ENCODE measurements at regions not wholly inside any gene's neighbourhood (a gene's known extent, or its start where the extent isn't known, plus 50 kb on each side); places are given as distances from the start of the nearest gene placed in this dataset.

DNA sequence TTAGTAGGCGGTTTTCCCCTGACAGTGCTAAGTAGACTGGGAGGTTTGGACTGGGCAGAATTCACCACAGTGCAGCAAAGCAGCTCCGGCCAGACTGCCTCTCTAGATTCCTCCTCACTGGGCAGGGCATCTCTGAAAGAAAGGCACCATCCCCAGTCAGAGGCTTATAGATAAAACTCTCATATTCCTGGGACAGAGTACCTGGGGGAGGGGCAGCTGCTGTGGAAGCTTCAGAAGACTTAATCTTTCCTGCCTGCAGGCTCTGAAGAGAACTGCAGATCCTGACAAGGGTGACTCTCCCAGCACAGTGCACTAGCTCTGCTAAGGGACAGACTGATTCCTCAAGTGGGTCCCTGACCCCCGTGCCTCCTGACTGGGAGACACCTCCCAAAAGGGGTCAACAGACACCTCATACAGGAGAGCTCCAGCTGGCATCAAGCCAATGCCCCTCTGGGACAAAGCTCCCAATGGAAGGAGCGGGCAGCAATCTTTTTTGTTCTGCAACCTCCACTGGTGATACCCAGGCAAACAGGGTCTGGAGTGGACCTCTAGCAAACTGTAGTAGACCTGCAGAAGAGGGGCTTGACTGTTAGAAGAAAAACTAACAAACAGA lies 266.8 kb upstream of the CRIM1 start:
- WGBS, 2 donors: 73 to 81% methylated on average over 4 of the region's 4 CpGs

DNA sequence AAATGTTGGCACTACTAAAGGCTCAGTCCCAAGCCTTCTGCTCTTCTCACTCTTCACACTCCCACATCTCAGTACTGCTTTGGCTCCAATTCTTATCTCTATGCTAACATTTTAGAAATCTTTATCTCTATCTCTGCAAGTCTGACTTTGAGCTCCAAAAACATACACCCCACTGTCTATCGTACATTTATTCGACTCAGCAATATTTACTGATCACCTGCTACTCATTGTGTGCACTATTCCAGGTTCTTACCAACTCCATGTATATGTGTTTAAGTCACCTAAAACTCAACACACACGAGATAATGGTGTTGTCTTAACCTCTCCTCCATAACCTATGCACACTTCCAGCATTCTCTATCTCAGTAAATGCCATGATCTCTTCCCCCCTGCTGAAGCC lies 268.2 kb upstream of the CRIM1 start:
- Histone ChIP-seq H3K27me3 (ENCODE audit: control insufficient read depth in 1 of 2, insufficient read depth in 2 of 2, low read length in 2 of 2) (no peaks in the 10 kb centered on the region), H3K36me3 (ENCODE audit: control insufficient read depth in 2 of 2, insufficient read depth in 2 of 2, low read length in 1 of 2) (no peaks in the 10 kb centered on the region), H3K27ac (ENCODE audit: low read depth in 2 of 2, low read length in 1 of 2) (no peak overlapping the region), H3K9me3 (ENCODE audit: control insufficient read depth in 2 of 2, insufficient read depth in 1 of 2, low read depth in 1 of 2, low read length in 1 of 2) (no peaks in the 10 kb centered on the region), H3K4me1 (ENCODE audit: control insufficient read depth in 2 of 2, insufficient read depth in 2 of 2, low read length in 1 of 2) (no peaks in the 10 kb centered on the region), H3K4me3 (ENCODE audit: low read depth in 1 of 2, low read length in 2 of 2) (no peak overlapping the region)
- 54 to 62% methylated on average over 3 of the region's 3 CpGs for WGBS, 2 donors

More for the DNA sequence above, 266.8 kb upstream of the CRIM1 start:
- Histone ChIP-seq H3K27me3 (ENCODE audit: control insufficient read depth in 1 of 2, insufficient read depth in 2 of 2, low read length in 2 of 2) (no peaks in the 10 kb centered on the region), H3K4me3 (ENCODE audit: low read depth in 1 of 2, low read length in 2 of 2) (no peak overlapping the region), H3K27ac (ENCODE audit: low read depth in 2 of 2, low read length in 1 of 2) (no peak overlapping the region), H3K36me3 (ENCODE audit: control insufficient read depth in 2 of 2, insufficient read depth in 2 of 2, low read length in 1 of 2) (no peaks in the 10 kb centered on the region), H3K4me1 (ENCODE audit: control insufficient read depth in 2 of 2, insufficient read depth in 2 of 2, low read length in 1 of 2) (no peaks in the 10 kb centered on the region), H3K9me3 (ENCODE audit: control insufficient read depth in 2 of 2, insufficient read depth in 1 of 2, low read depth in 1 of 2, low read length in 1 of 2) (no peaks in the 10 kb centered on the region)

DNA sequence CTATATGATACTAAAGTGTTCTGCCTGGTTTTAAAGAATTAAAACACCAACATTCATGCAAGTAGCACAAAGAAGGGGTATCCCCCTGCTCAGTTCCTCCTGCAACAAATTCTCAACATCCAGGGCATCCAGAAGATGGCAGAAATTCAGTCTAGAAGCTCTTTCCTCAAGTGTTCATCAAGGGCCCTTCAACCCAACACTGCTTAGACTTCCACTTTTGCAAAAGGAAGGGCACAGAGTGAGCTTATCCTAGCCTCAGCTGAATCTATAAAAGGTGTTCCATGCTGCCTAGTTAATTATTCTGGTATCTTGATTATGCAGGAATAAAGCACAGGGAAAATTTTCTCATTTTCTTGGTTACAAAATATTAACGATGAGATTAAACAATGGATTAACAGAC lies 275.8 kb upstream of the CRIM1 start:
- 85 to 93% methylated on average over 1 of the region's 1 CpG for WGBS, 2 donors
- Histone ChIP-seq H3K4me3 (ENCODE audit: low read depth in 1 of 2, low read length in 2 of 2) (no peak overlapping the region), H3K27ac (ENCODE audit: low read depth in 2 of 2, low read length in 1 of 2) (no peak overlapping the region), H3K4me1 (ENCODE audit: control insufficient read depth in 2 of 2, insufficient read depth in 2 of 2, low read length in 1 of 2) (no peaks in the 10 kb centered on the region), H3K9me3 (ENCODE audit: control insufficient read depth in 2 of 2, insufficient read depth in 1 of 2, low read depth in 1 of 2, low read length in 1 of 2) (no peaks in the 10 kb centered on the region), H3K36me3 (ENCODE audit: control insufficient read depth in 2 of 2, insufficient read depth in 2 of 2, low read length in 1 of 2) (no peaks in the 10 kb centered on the region), H3K27me3 (ENCODE audit: control insufficient read depth in 1 of 2, insufficient read depth in 2 of 2, low read length in 2 of 2) (no peaks in the 10 kb centered on the region)

DNA sequence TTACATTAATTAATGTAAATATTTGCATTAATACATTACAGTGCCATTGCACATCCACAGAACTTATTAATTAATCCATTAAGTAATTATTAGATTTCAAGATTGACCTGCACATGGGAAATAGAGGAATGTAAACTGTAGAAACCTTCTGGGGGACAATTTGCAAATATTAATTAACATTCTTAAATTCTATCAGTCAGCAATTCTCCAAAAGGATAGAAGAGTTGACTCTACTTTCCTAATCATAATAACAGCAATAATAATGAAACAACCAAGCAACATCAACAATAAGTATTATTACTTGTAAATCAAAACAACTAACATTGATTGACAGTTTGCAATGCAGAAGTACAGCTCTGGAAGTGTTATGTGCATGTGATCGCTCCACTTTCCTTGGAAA lies 281.6 kb upstream of the CRIM1 start:
- Histone ChIP-seq H3K9me3 (ENCODE audit: control insufficient read depth in 2 of 2, insufficient read depth in 1 of 2, low read depth in 1 of 2, low read length in 1 of 2) (no peaks in the 10 kb centered on the region), H3K27ac (ENCODE audit: low read depth in 2 of 2, low read length in 1 of 2) (no peak overlapping the region), H3K27me3 (ENCODE audit: control insufficient read depth in 1 of 2, insufficient read depth in 2 of 2, low read length in 2 of 2) (no peaks in the 10 kb centered on the region), H3K4me3 (ENCODE audit: low read depth in 1 of 2, low read length in 2 of 2) (no peak overlapping the region), H3K36me3 (ENCODE audit: control insufficient read depth in 2 of 2, insufficient read depth in 2 of 2, low read length in 1 of 2) (no peaks in the 10 kb centered on the region), H3K4me1 (ENCODE audit: control insufficient read depth in 2 of 2, insufficient read depth in 2 of 2, low read length in 1 of 2) (no peaks in the 10 kb centered on the region)
- 0% methylated on average over 1 of the region's 1 CpG for WGBS, 2 donors

DNA sequence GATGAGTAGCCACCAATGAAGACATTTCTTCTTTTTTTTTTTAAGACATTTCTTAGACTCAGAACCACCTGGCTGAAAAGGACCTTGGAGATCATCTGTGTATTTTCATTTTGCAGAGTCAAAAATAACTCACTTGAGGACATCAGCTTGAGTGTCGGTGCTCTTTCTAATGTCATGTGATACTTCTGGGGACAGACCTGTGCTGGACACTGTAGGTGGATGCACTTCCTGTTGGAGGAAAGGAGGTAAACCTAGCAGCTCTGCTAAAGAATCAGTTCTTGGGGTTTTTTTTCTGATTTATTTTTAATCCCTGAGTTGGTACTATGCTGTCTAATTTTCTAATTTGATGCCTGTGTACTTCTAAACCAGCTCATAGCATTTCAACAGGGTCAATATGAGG lies 283.9 kb upstream of the CRIM1 start:
- Histone ChIP-seq H3K4me3 (ENCODE audit: low read depth in 1 of 2, low read length in 2 of 2) (no peak overlapping the region), H3K27ac (ENCODE audit: low read depth in 2 of 2, low read length in 1 of 2) (no peak overlapping the region), H3K4me1 (ENCODE audit: control insufficient read depth in 2 of 2, insufficient read depth in 2 of 2, low read length in 1 of 2) (no peaks in the 10 kb centered on the region), H3K9me3 (ENCODE audit: control insufficient read depth in 2 of 2, insufficient read depth in 1 of 2, low read depth in 1 of 2, low read length in 1 of 2) (no peaks in the 10 kb centered on the region), H3K36me3 (ENCODE audit: control insufficient read depth in 2 of 2, insufficient read depth in 2 of 2, low read length in 1 of 2) (no peaks in the 10 kb centered on the region), H3K27me3 (ENCODE audit: control insufficient read depth in 1 of 2, insufficient read depth in 2 of 2, low read length in 2 of 2) (no peaks in the 10 kb centered on the region)
- 85 to 91% methylated on average over 1 of the region's 1 CpG for WGBS, 2 donors

DNA sequence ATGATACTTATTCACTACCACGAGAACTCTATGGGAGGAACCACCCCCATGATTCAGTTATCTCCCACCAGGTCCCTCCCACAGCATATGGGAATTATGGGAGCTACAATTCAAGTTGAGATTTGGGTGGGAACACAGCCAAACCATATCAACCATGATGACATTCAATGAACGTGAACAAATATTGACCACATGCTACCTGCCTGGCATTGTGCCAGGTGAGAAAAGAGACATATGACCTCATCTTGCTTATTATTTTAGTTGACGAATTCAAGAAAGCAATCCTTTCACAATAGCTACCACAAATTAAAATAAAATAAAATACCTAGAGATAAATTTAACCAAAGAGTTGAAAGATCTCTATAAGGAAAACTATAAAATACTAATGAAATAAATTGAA lies 286.5 kb upstream of the CRIM1 start:
- H3K27ac ChIP-seq (ENCODE audit: low read depth in 2 of 2, low read length in 1 of 2): no peak overlapping the region
- WGBS, 2 donors: 72 to 83% methylated on average over 3 of the region's 3 CpGs
- no peaks in the 10 kb centered on the region for H3K27me3 ChIP-seq (ENCODE audit: control insufficient read depth in 1 of 2, insufficient read depth in 2 of 2, low read length in 2 of 2)
- H3K4me3 ChIP-seq (ENCODE audit: low read depth in 1 of 2, low read length in 2 of 2): no peak overlapping the region
- H3K9me3 ChIP-seq (ENCODE audit: control insufficient read depth in 2 of 2, insufficient read depth in 1 of 2, low read depth in 1 of 2, low read length in 1 of 2): no peaks in the 10 kb centered on the region
- no peaks in the 10 kb centered on the region for H3K36me3 ChIP-seq (ENCODE audit: control insufficient read depth in 2 of 2, insufficient read depth in 2 of 2, low read length in 1 of 2)
- no peaks in the 10 kb centered on the region for H3K4me1 ChIP-seq (ENCODE audit: control insufficient read depth in 2 of 2, insufficient read depth in 2 of 2, low read length in 1 of 2)

DNA sequence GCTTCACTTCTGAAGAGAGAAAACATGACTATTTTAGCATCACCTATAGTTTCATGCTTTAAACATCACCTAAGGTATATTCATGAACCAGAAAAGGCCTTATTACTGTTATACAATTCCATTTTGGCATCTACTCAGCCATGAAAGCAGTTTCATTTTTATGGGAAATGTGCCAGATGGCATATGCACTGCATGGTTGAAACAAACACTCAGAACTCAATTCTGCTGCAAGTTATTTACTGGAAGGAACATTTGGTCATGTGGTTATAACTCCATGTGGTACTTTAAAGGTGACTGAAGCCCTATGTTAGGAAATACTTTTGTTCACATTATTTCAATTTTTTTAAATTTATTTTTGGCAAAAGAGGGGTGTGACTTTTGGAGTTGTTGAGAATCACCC lies 287.5 kb upstream of the CRIM1 start:
- Histone ChIP-seq H3K4me3 (ENCODE audit: low read depth in 1 of 2, low read length in 2 of 2) (no peak overlapping the region), H3K4me1 (ENCODE audit: control insufficient read depth in 2 of 2, insufficient read depth in 2 of 2, low read length in 1 of 2) (no peaks in the 10 kb centered on the region), H3K36me3 (ENCODE audit: control insufficient read depth in 2 of 2, insufficient read depth in 2 of 2, low read length in 1 of 2) (no peaks in the 10 kb centered on the region), H3K9me3 (ENCODE audit: control insufficient read depth in 2 of 2, insufficient read depth in 1 of 2, low read depth in 1 of 2, low read length in 1 of 2) (no peaks in the 10 kb centered on the region), H3K27me3 (ENCODE audit: control insufficient read depth in 1 of 2, insufficient read depth in 2 of 2, low read length in 2 of 2) (no peaks in the 10 kb centered on the region), H3K27ac (ENCODE audit: low read depth in 2 of 2, low read length in 1 of 2) (no peak overlapping the region)

DNA sequence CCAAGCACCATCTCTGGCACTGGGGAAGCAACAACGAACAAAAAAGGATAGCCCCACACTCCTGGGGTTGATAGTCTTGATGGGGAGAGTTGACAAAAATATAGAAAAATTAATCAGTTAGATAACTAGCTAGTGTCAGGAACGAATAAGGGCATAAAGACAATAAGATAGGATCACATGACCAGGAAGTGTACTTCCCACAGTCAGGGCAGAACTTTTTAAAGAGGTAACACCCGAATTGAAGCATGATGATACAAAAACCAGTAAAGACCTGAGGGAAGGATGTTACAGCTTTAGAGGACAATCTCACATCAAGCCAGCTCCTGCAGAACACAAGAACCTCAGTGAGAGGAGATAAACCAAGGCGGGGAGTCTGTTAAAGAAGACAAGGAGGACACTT lies 295.4 kb upstream of the CRIM1 start:
- Histone ChIP-seq H3K4me1 (ENCODE audit: control insufficient read depth in 2 of 2, insufficient read depth in 2 of 2, low read length in 1 of 2) (no peaks in the 10 kb centered on the region), H3K4me3 (ENCODE audit: low read depth in 1 of 2, low read length in 2 of 2) (no peak overlapping the region), H3K27me3 (ENCODE audit: control insufficient read depth in 1 of 2, insufficient read depth in 2 of 2, low read length in 2 of 2) (no peaks in the 10 kb centered on the region), H3K27ac (ENCODE audit: low read depth in 2 of 2, low read length in 1 of 2) (no peak overlapping the region), H3K36me3 (ENCODE audit: control insufficient read depth in 2 of 2, insufficient read depth in 2 of 2, low read length in 1 of 2) (no peaks in the 10 kb centered on the region), H3K9me3 (ENCODE audit: control insufficient read depth in 2 of 2, insufficient read depth in 1 of 2, low read depth in 1 of 2, low read length in 1 of 2) (no peaks in the 10 kb centered on the region)
- WGBS, 2 donors: 58 to 59% methylated on average over 4 of the region's 4 CpGs

DNA sequence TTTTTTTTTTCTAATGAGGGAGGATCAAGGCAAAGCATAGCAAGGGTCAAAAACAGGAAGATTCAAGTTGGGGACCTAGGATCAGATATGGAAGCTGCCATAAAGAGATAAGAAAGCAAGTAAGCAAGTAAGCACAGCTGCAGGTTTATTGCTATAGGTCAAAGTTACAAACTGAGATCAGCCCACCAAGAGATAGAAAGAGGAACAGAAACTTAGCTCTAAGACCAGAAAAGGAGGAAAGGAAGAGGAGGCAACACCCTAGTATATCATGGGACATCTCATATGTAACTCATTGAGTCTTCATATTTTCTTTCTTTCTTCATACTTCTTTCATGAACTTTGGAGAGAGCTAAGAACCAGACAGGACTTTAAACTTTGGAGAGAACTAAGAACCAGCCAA lies 295.9 kb upstream of the CRIM1 start:
- Histone ChIP-seq H3K36me3 (ENCODE audit: control insufficient read depth in 2 of 2, insufficient read depth in 2 of 2, low read length in 1 of 2) (no peaks in the 10 kb centered on the region), H3K9me3 (ENCODE audit: control insufficient read depth in 2 of 2, insufficient read depth in 1 of 2, low read depth in 1 of 2, low read length in 1 of 2) (no peaks in the 10 kb centered on the region), H3K27ac (ENCODE audit: low read depth in 2 of 2, low read length in 1 of 2) (no peak overlapping the region), H3K4me1 (ENCODE audit: control insufficient read depth in 2 of 2, insufficient read depth in 2 of 2, low read length in 1 of 2) (no peaks in the 10 kb centered on the region), H3K4me3 (ENCODE audit: low read depth in 1 of 2, low read length in 2 of 2) (no peak overlapping the region), H3K27me3 (ENCODE audit: control insufficient read depth in 1 of 2, insufficient read depth in 2 of 2, low read length in 2 of 2) (no peaks in the 10 kb centered on the region)

DNA sequence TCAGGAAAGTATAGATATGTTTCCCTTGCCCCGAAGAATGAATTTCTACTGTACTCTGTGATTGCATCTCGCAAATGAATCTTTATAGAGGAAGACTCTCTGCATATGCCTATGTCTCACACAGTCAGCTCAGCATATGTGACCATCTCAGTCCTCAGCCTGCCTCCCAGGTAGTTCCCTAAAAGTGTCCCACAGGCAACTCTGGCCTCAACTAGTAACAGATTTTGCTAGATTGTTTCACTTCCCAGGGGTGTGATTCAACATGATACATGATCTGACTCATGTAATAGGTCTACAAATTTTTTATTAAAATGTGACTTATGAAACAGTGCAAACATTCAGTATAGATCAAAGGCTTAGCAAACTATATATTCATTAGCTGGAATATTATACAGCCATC lies 296.6 kb upstream of the CRIM1 start:
- Histone ChIP-seq H3K27ac (ENCODE audit: low read depth in 2 of 2, low read length in 1 of 2) (no peak overlapping the region), H3K27me3 (ENCODE audit: control insufficient read depth in 1 of 2, insufficient read depth in 2 of 2, low read length in 2 of 2) (no peaks in the 10 kb centered on the region), H3K36me3 (ENCODE audit: control insufficient read depth in 2 of 2, insufficient read depth in 2 of 2, low read length in 1 of 2) (no peaks in the 10 kb centered on the region), H3K4me1 (ENCODE audit: control insufficient read depth in 2 of 2, insufficient read depth in 2 of 2, low read length in 1 of 2) (no peaks in the 10 kb centered on the region), H3K9me3 (ENCODE audit: control insufficient read depth in 2 of 2, insufficient read depth in 1 of 2, low read depth in 1 of 2, low read length in 1 of 2) (no peaks in the 10 kb centered on the region), H3K4me3 (ENCODE audit: low read depth in 1 of 2, low read length in 2 of 2) (no peak overlapping the region)
- WGBS, 2 donors: 59 to 77% methylated on average over 2 of the region's 2 CpGs
